HL-60 (cell line): ENCODE measurements at regions not wholly inside any gene's neighbourhood (a gene's known extent, or its start where the extent isn't known, plus 50 kb on each side); places are given as distances from the start of the nearest gene placed in this dataset.
"Not testable (repeated sequence)": the region's sequence is repeated elsewhere in the genome, so short reads cannot be mapped to it uniquely, and the experiment has no call there.

Experiments
- DNase-seq, 2 experiments: peaks; one replicate each; pipeline ENCODE4 v3.0.0-alpha.2; 2010 to 2020; ENCODE audit warnings: low read depth in 1 of 2, low spot score in 1 of 2
- H3K27ac ChIP-seq: fragments of 250-450 bp; sonication (Bioruptor Pico); replicated peaks from 2 replicates; pipeline ENCODE4 v1.5.1; 2020; ENCODE audit warnings: mild to moderate bottlenecking, moderate library complexity
- H3K27me3 ChIP-seq: fragments of 250-450 bp; sonication (Bioruptor Pico); 2 replicates; pipeline ENCODE4 v1.5.1; 2021; ENCODE audit warnings: mild to moderate bottlenecking, moderate library complexity; ENCODE audit not compliant: insufficient read depth, poor library complexity, severe bottlenecking
- H3K4me3 ChIP-seq: replicated peaks from 2 replicates; pipeline ENCODE4 v1.5.1; 2011; ENCODE audit warnings: mild to moderate bottlenecking, control low read depth, low read length; ENCODE audit not compliant: insufficient read depth
- GABPA ChIP-seq: IDR thresholded peaks from 2 replicates; pipeline ENCODE4 v1.6.1; 2012; ENCODE audit warnings: low read depth
- POLR2AphosphoS5 ChIP-seq: IDR thresholded peaks from 2 replicates; pipeline ENCODE4 v1.6.1; 2012; ENCODE audit warnings: low read depth
- SPI1 ChIP-seq: IDR thresholded peaks from 2 replicates; pipeline ENCODE4 v1.6.1; 2012; ENCODE audit warnings: low read depth, mild to moderate bottlenecking, borderline replicate concordance
- TF ChIP-seq, protein P1 (sequence below): IDR thresholded peaks from 2 replicates; pipeline ENCODE4 v1.6.1; 2012; ENCODE audit warnings: low read depth; ENCODE audit not compliant: insufficient replicate concordance
- TF ChIP-seq, protein P2 (sequence below): IDR thresholded peaks from one replicate; pipeline ENCODE4 v1.5.1; 2011; ENCODE audit warnings: low read length, control low read depth, inconsistent platforms; ENCODE audit not compliant: insufficient read depth

DNA sequence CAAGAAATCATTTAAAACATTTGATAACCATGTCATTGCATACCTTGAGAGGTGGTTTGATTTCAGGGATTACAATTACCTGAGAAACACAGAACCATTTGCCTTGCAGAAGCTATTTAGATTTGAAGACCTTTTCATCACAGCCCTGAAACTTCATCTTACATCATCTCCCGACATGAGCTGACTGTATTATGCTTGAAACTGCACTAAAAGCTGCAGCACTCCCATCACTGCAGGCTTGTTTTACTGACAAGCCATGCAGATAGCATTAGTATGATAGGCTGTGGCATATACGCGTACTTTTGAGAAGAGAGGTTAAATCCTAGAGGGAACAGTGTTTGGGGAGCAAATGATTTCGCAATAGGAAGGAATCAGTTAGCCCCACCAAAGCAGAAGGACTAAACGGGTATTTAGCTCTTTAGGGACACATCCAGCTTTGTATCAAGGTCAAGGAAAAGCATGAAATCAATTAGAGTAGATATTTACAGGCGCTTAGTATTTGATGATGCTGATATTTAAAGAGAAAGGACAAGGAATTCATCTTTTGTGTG is 133.2 kb upstream of the DIAPH2 start:
- Histone ChIP-seq H3K27me3 (no peaks in the 10 kb centered on the region), H3K4me3 (no peak overlapping the region), H3K27ac (no peak overlapping the region)
- DNase-seq: no peak
- TF ChIP-seq, protein P1, sequence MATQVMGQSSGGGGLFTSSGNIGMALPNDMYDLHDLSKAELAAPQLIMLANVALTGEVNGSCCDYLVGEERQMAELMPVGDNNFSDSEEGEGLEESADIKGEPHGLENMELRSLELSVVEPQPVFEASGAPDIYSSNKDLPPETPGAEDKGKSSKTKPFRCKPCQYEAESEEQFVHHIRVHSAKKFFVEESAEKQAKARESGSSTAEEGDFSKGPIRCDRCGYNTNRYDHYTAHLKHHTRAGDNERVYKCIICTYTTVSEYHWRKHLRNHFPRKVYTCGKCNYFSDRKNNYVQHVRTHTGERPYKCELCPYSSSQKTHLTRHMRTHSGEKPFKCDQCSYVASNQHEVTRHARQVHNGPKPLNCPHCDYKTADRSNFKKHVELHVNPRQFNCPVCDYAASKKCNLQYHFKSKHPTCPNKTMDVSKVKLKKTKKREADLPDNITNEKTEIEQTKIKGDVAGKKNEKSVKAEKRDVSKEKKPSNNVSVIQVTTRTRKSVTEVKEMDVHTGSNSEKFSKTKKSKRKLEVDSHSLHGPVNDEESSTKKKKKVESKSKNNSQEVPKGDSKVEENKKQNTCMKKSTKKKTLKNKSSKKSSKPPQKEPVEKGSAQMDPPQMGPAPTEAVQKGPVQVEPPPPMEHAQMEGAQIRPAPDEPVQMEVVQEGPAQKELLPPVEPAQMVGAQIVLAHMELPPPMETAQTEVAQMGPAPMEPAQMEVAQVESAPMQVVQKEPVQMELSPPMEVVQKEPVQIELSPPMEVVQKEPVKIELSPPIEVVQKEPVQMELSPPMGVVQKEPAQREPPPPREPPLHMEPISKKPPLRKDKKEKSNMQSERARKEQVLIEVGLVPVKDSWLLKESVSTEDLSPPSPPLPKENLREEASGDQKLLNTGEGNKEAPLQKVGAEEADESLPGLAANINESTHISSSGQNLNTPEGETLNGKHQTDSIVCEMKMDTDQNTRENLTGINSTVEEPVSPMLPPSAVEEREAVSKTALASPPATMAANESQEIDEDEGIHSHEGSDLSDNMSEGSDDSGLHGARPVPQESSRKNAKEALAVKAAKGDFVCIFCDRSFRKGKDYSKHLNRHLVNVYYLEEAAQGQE: no peak
- no peak for TF ChIP-seq GABPA
- TF ChIP-seq, protein P2, sequence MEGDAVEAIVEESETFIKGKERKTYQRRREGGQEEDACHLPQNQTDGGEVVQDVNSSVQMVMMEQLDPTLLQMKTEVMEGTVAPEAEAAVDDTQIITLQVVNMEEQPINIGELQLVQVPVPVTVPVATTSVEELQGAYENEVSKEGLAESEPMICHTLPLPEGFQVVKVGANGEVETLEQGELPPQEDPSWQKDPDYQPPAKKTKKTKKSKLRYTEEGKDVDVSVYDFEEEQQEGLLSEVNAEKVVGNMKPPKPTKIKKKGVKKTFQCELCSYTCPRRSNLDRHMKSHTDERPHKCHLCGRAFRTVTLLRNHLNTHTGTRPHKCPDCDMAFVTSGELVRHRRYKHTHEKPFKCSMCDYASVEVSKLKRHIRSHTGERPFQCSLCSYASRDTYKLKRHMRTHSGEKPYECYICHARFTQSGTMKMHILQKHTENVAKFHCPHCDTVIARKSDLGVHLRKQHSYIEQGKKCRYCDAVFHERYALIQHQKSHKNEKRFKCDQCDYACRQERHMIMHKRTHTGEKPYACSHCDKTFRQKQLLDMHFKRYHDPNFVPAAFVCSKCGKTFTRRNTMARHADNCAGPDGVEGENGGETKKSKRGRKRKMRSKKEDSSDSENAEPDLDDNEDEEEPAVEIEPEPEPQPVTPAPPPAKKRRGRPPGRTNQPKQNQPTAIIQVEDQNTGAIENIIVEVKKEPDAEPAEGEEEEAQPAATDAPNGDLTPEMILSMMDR: no peak
- no peak for TF ChIP-seq POLR2AphosphoS5
- TF ChIP-seq SPI1: no peak

DNA sequence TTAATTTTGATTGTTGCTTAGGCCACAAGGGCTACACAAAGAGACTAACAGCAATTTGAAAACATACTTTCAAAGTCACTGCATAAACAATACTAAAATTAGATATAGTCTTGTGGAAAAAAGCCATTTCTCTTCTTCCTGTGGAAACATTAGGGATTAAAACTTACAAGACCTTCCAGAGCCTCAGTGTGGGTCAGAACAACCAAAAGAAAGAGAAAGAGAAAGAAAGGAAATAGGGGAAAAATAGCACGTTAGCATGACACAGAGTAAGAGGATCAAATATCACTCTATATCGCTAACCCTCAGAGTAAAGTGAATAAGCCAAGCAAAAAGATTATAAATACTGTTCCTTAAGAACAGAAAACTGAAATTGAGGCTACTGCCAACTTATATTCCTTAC is 127.8 kb upstream of the DIAPH2 start:
- Histone ChIP-seq H3K27me3 (no peaks in the 10 kb centered on the region), H3K4me3 (no peak overlapping the region), H3K27ac (no peak overlapping the region)
- no peak for TF ChIP-seq POLR2AphosphoS5
- TF ChIP-seq, protein P2: no peak
- TF ChIP-seq, protein P1: no peak
- TF ChIP-seq GABPA: no peak
- TF ChIP-seq SPI1: no peak
- no peak for DNase-seq

DNA sequence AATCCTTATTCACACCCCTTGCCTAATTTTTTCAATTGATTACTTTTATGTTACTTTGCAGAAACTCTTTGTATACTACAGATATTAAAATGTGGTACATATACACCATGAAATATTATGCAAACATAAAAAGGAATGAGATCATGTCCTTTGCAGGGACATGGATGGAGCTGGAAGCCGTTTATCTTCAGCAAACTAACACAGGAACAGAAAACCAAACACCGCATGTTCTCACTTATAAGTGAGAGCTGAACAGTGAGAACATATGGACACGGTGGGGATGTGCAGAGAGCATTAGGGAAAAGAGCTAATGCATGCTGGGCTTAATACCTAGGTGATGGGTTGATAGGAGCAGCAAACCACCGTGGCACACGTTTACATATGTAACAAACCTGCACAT is 123.5 kb upstream of the DIAPH2 start:
- not testable (repeated sequence) for H3K27me3 ChIP-seq, DNase-seq, H3K27ac ChIP-seq, H3K4me3 ChIP-seq

DNA sequence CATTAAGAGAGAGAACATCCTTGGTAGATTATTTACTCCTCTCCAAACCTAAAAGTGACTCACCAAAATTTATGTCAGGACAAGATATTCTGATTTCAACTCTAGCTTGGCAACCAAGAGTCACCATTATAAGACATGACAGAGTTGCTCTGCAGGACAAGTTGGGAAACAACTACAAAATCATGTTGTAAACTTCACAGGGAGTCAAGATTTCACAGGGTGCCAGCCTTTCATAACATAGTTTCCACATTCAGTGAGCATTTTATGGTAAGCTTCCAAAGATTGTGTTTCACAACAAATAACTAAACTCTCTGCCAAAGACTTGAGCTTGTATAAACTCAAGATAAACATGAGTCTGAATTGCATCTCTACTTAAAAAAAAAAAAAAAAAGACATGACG is 121.0 kb upstream of the DIAPH2 start:
- Histone ChIP-seq H3K4me3 (no peak overlapping the region), H3K27me3 (no peaks in the 10 kb centered on the region), H3K27ac (peak overlapping the region; percentile 39; the same call in 1 of the 2 replicates)
- peak; percentile 20 to 45 for DNase-seq
- TF ChIP-seq GABPA (no peak), SPI1 (no peak), POLR2AphosphoS5 (no peak)
- TF ChIP-seq, protein P1: no peak
- TF ChIP-seq, protein P2: no peak
